H1 (cell line): ENCODE measurements at regions not wholly inside any gene's neighbourhood (a gene's known extent, or its start where the extent isn't known, plus 50 kb on each side); places are given as distances from the start of the nearest gene placed in this dataset.

Experiments used
- CTCF ChIA-PET: fragments of 300-600 bp; sonication (Branson Sonifier 250); formaldehyde crosslinking; loops from one replicate; lab custom pipeline; 2021; ENCODE audit not compliant: partially characterized antibody; lab: Charles Lee
- POLR2A ChIA-PET: fragments of 300-600 bp; sonication (Branson Sonifier 250); formaldehyde crosslinking; loops from one replicate; lab custom pipeline; 2021; ENCODE audit warnings: inconsistent platforms; ENCODE audit not compliant: partially characterized antibody; lab: Charles Lee
- DNase-seq, 2 experiments: peaks; one replicate each; pipeline versions ENCODE4 v3.0.0 to v3.0.0-alpha.2; 2010 to 2022; ENCODE audit warnings: low spot score in 2 of 2, low read depth in 1 of 2, mixed read lengths in 1 of 2
- FAIRE-seq: peaks from 2 replicates; lab custom pipeline; 2011; peaks lifted over from hg19 to GRCh38; lab: Jason Lieb, UNC
- H2AFZ ChIP-seq: 2 replicates; pipeline ENCODE4 v1.8.1; 2012; ENCODE audit warnings: low read length, inconsistent platforms
- H2AK5ac ChIP-seq: 2 replicates; pipeline ENCODE4 v1.6.1; 2013; ENCODE audit warnings: low read depth, low read length
- H2BK120ac ChIP-seq: replicated peaks from 2 replicates; pipeline ENCODE3; 2013; ENCODE audit warnings: low read depth, low read length, inconsistent platforms
- H2BK12ac ChIP-seq: 2 replicates; pipeline ENCODE4 v1.6.1; 2013; ENCODE audit warnings: low read depth, low read length
- H2BK15ac ChIP-seq: 2 replicates; pipeline ENCODE4 v1.6.1; 2013; ENCODE audit warnings: low read length
- H2BK20ac ChIP-seq: 2 replicates; pipeline ENCODE4 v1.6.1; 2013; ENCODE audit warnings: low read length
- H2BK5ac ChIP-seq: 2 replicates; pipeline ENCODE4 v1.6.1; 2013; ENCODE audit warnings: low read depth, low read length
- H3K14ac ChIP-seq: 2 replicates; pipeline ENCODE4 v1.6.1; 2013; ENCODE audit warnings: inconsistent platforms; ENCODE audit not compliant: insufficient read length
- H3K18ac ChIP-seq: 2 replicates; pipeline ENCODE4 v1.6.1; 2013; ENCODE audit warnings: low read length; ENCODE audit errors: extremely low read depth
- H3K23ac ChIP-seq: 2 replicates; pipeline ENCODE4 v1.6.1; 2013; ENCODE audit warnings: inconsistent platforms; ENCODE audit not compliant: insufficient read length
- H3K23me2 ChIP-seq: 2 replicates; pipeline ENCODE4 v1.6.1; 2013; ENCODE audit warnings: low read depth, low read length
- H3K27ac ChIP-seq: 2 replicates; pipeline ENCODE4 v1.6.1; 2011; ENCODE audit warnings: low read depth, low read length, inconsistent platforms
- H3K27me3 ChIP-seq, 4 experiments: replicated peaks in 1 of 4; 1 replicate in 1 of 4; 2 replicates in 3 of 4; pipeline versions ENCODE4 v1.6.1 to v1.8.1; 2011 to 2013; ENCODE audit warnings: low read length in 3 of 4, mild to moderate bottlenecking in 3 of 4, inconsistent platforms in 2 of 4, mixed read lengths in 2 of 4, moderate library complexity in 1 of 4; ENCODE audit not compliant: control insufficient read depth in 3 of 4, insufficient read depth in 3 of 4; ENCODE audit errors: extremely low read depth in 1 of 4
- H3K36me3 ChIP-seq, 4 experiments: 2 replicates each; pipeline versions ENCODE4 v1.6.1 to v1.8.1; 2011 to 2013; ENCODE audit warnings: mild to moderate bottlenecking in 4 of 4, low read length in 3 of 4, moderate library complexity in 2 of 4, control low read depth in 1 of 4, inconsistent platforms in 1 of 4; ENCODE audit not compliant: insufficient read depth in 4 of 4, control insufficient read depth in 2 of 4
- H3K4ac ChIP-seq: replicated peaks from 2 replicates; pipeline ENCODE3; 2013; ENCODE audit warnings: low read length, low read depth, mixed read lengths, inconsistent platforms; ENCODE audit not compliant: insufficient read length
- H3K4me1 ChIP-seq, 4 experiments: replicated peaks in 1 of 4; 1 replicate in 1 of 4; 2 replicates in 3 of 4; pipeline versions ENCODE4 v1.6.1 to v1.8.1; 2011 to 2013; ENCODE audit warnings: low read length in 3 of 4, inconsistent platforms in 2 of 4, mixed read lengths in 1 of 4; ENCODE audit not compliant: insufficient read depth in 4 of 4, control insufficient read depth in 3 of 4
- H3K4me2 ChIP-seq, 2 experiments: 2 replicates each; pipeline versions ENCODE4 v1.6.1 to v1.8.1; 2011 to 2013; ENCODE audit warnings: low read depth in 2 of 2, low read length in 2 of 2, control low read depth in 1 of 2, inconsistent platforms in 1 of 2, mild to moderate bottlenecking in 1 of 2; ENCODE audit not compliant: insufficient read depth in 1 of 2
- H3K4me3 ChIP-seq, 4 experiments: fragments of 200-600, 300-600 bp in 1 of 4; sonication (generic), shearing (Covaris generic), sonication (Bioruptor Twin) in 1 of 4; 2 replicates each; pipeline versions ENCODE4 v1.5.1 to v1.8.1; 2011 to 2016; ENCODE audit warnings: low read length in 4 of 4, low read depth in 3 of 4, control low read depth in 2 of 4, inconsistent platforms in 2 of 4, mild to moderate bottlenecking in 2 of 4, mixed read lengths in 1 of 4, moderate library complexity in 1 of 4; ENCODE audit not compliant: insufficient read depth in 2 of 4; ENCODE audit errors: extremely low read depth in 1 of 4
- H3K56ac ChIP-seq: replicated peaks from 2 replicates; pipeline ENCODE3; 2013; ENCODE audit warnings: low read depth, mild to moderate bottlenecking, mixed read lengths, low read length, inconsistent platforms; ENCODE audit not compliant: insufficient read length
- H3K79me1 ChIP-seq: 2 replicates; pipeline ENCODE4 v1.6.1; 2013; ENCODE audit warnings: low read depth, low read length, control low read depth
- H3K79me2 ChIP-seq, 2 experiments: 2 replicates each; pipeline versions ENCODE4 v1.6.1 to v1.8.1; 2012 to 2013; ENCODE audit warnings: low read length in 2 of 2, mild to moderate bottlenecking in 2 of 2, inconsistent platforms in 1 of 2; ENCODE audit not compliant: insufficient read depth in 2 of 2, control insufficient read depth in 1 of 2
- H3K9ac ChIP-seq, 4 experiments: replicated peaks in 1 of 4; 1 replicate in 1 of 4; 2 replicates in 3 of 4; pipeline versions ENCODE4 v1.6.1 to v1.8.1; 2011 to 2013; ENCODE audit warnings: low read depth in 3 of 4, low read length in 3 of 4, control low read depth in 2 of 4, mild to moderate bottlenecking in 2 of 4, moderate library complexity in 2 of 4, inconsistent platforms in 1 of 4; ENCODE audit errors: extremely low read depth in 1 of 4
- H3K9me3 ChIP-seq, 2 experiments: 2 replicates each; pipeline versions ENCODE4 v1.6.1 to v1.8.1; 2012 to 2013; ENCODE audit warnings: mild to moderate bottlenecking in 2 of 2, moderate library complexity in 2 of 2, control low read depth in 1 of 2, inconsistent platforms in 1 of 2, low read depth in 1 of 2, low read length in 1 of 2, mixed read lengths in 1 of 2; ENCODE audit not compliant: insufficient read depth in 2 of 2
- H4K20me1 ChIP-seq, 2 experiments: replicated peaks in 1 of 2; 2 replicates each; pipeline versions ENCODE3 to v1.8.1; 2011 to 2013; ENCODE audit warnings: inconsistent platforms in 2 of 2, low read length in 2 of 2, mild to moderate bottlenecking in 1 of 2; ENCODE audit not compliant: insufficient read depth in 2 of 2, control insufficient read depth in 1 of 2
- H4K5ac ChIP-seq: 2 replicates; pipeline ENCODE4 v1.6.1; 2013; ENCODE audit warnings: low read length, low read depth, mixed read lengths, inconsistent platforms; ENCODE audit not compliant: insufficient read length
- H4K8ac ChIP-seq: 2 replicates; pipeline ENCODE4 v1.8.0; 2013; ENCODE audit warnings: mild to moderate bottlenecking, moderate library complexity, low read length, inconsistent platforms; ENCODE audit not compliant: insufficient read depth; ENCODE audit errors: extremely low read depth
- H4K91ac ChIP-seq: replicated peaks from 2 replicates; pipeline ENCODE3; 2013; ENCODE audit warnings: low read length, mixed read lengths, inconsistent platforms; ENCODE audit not compliant: insufficient read length
- CEBPB ChIP-seq: IDR thresholded peaks from 2 replicates; pipeline ENCODE4 v1.6.1; 2012; ENCODE audit warnings: low read depth, low read length
- CHD2 ChIP-seq: IDR thresholded peaks from 2 replicates; pipeline ENCODE4 v1.6.1; 2012; ENCODE audit warnings: low read length, improper control_type of control experiment
- CREB1 ChIP-seq: IDR thresholded peaks from 2 replicates; pipeline ENCODE4 v1.6.1; 2012; ENCODE audit warnings: inconsistent platforms
- HDAC6 ChIP-seq: IDR thresholded peaks from one replicate; pipeline ENCODE4 v1.7.1; 2012; ENCODE audit warnings: low read depth, mild to moderate bottlenecking, inconsistent platforms, low read length, moderate library complexity
- JUND ChIP-seq: IDR thresholded peaks from 2 replicates; pipeline ENCODE4 v1.6.1; 2011; ENCODE audit warnings: mild to moderate bottlenecking, improper control_type of control experiment, low read length
- PHF8 ChIP-seq: fragments of 200-600 bp; sonication (generic); conservative IDR thresholded peaks from 2 replicates; pipeline ENCODE4 v1.7.1; 2012; ENCODE audit warnings: low read depth, mild to moderate bottlenecking, inconsistent platforms, low read length, moderate library complexity
- SIN3A ChIP-seq, 2 experiments: IDR thresholded peaks in 1 of 2; conservative IDR thresholded peaks in 1 of 2; 2 replicates each; pipeline ENCODE4 v1.6.1; 2011 to 2012; ENCODE audit warnings: low read length in 2 of 2, improper control_type of control experiment in 1 of 2, low read depth in 1 of 2, mild to moderate bottlenecking in 1 of 2
- TEAD4 ChIP-seq: IDR thresholded peaks from 2 replicates; pipeline ENCODE4 v1.6.1; 2012; ENCODE audit warnings: low read depth, low read length, inconsistent platforms, mixed read lengths
- WGBS, 2 experiments: shearing (Covaris generic) in 1 of 2; methylation state at CpG; one replicate each; pipeline versions ENCODE4 v1.1.6 to v1.1.7; 2013 to 2015; ENCODE audit warnings: low lambda C conversion rate in 2 of 2, mixed read lengths in 2 of 2, inconsistent platforms in 1 of 2, low coverage in 1 of 2, missing lambda C conversion rate in 1 of 2; ENCODE audit not compliant: insufficient replicate concordance in 2 of 2, insufficient coverage in 1 of 2, insufficient read length in 1 of 2; ENCODE audit errors: extremely low coverage in 1 of 2, missing lambda C conversion rate in 1 of 2; 5-methylcytosine and 5-hydroxymethylcytosine counted together

DNA sequence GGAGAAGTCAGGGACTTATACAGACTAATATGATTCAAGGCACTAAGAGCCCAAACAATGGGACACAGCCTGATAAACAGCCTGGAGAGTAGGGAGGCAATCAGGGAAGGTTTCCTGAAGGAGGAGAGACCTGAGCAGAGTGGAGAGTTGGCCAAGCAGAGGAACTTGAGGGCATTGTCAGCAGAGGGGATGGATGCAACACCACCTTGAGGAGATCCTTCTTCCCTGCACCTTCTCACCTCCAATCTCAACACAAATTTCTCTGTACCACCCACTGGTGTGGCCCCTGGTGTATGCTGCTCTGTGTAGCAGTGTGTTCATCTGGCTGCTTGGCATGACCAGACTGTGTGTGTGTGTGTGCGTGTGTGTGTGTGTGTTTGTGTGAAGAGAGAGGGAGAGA lies 146.2 kb downstream of the WDR11 start:
- H2BK20ac ChIP-seq = no peak overlapping the region
- no peak overlapping the region for H2BK15ac ChIP-seq
- H3K18ac ChIP-seq = no peak overlapping the region
- no peak overlapping the region for H4K8ac ChIP-seq
- H3K23ac ChIP-seq = no peak overlapping the region
- H3K4me1 ChIP-seq = peaks cover 0 to 4% (median under 1%) of the 10 kb centered on the region in 4 experiments; a peak in 2 of 7 replicates
- H4K5ac ChIP-seq = no peak overlapping the region
- H3K79me2 ChIP-seq = no peaks in the 10 kb centered on the region
- DNase-seq (no peak), FAIRE-seq (no peak)
- H2BK5ac ChIP-seq = no peak overlapping the region
- no peaks in the 10 kb centered on the region; a peak in 2 of 7 replicates for H3K27me3 ChIP-seq
- no peaks in the 10 kb centered on the region; the same call in 1 of the 2 replicates for H3K23me2 ChIP-seq
- H4K20me1 ChIP-seq = no peaks in the 10 kb centered on the region
- H3K36me3 ChIP-seq = no peaks in the 10 kb centered on the region
- H3K56ac ChIP-seq = no peak overlapping the region
- H2BK120ac ChIP-seq = no peak overlapping the region
- H3K4ac ChIP-seq = no peak overlapping the region
- H3K9ac ChIP-seq = no peak overlapping the region
- 64% methylated on average over 1 of the region's 1 CpG; no CpG with 5 or more reads in 1 of the 2 experiments for WGBS, 2 experiments
- CTCF ChIA-PET = interaction anchor here (1.1 to 2.6 kb wide), 8 partner anchors 10 to 699 kb away, joined by 3 to 10 read pairs (median 4); no protein-coding TSS in a partner anchor
- POLR2A ChIA-PET = no interaction called here
- H3K4me3 ChIP-seq = no peak overlapping the region
- no peak overlapping the region for H2AK5ac ChIP-seq
- H3K9me3 ChIP-seq = peaks cover 3 to 5% of the 10 kb centered on the region in 2 experiments; a peak in 2 of 4 replicates
- H3K4me2 ChIP-seq = no peak overlapping the region
- H3K79me1 ChIP-seq = no peaks in the 10 kb centered on the region
- H2BK12ac ChIP-seq = no peak overlapping the region
- no peak for TF ChIP-seq PHF8
- TF ChIP-seq HDAC6 = no peak
- TF ChIP-seq JUND = no peak
- TF ChIP-seq CEBPB = no peak
- no peak for TF ChIP-seq CHD2
- TF ChIP-seq SIN3A (conservative IDR thresholded peaks at IDR 0.05 in 1 of 2, IDR thresholded peaks at IDR 0.05 in 1 of 2; ENCODE audit: low read depth in 1 of 2, low read length in 2 of 2) = no peak
- no peak for TF ChIP-seq CREB1
- TF ChIP-seq TEAD4 = no peak
- no peak overlapping the region for H3K27ac ChIP-seq
- H4K91ac ChIP-seq = no peak overlapping the region
- no peak overlapping the region for H3K14ac ChIP-seq
- no peak overlapping the region for H2AFZ ChIP-seq
